HEK293 (cell line): ENCODE measurements at regions not wholly inside any gene's neighbourhood (a gene's known extent, or its start where the extent isn't known, plus 50 kb on each side); places are given as distances from the start of the nearest gene placed in this dataset.

Source experiments
- CTCF ChIA-PET: fragments of 350-600 bp; formaldehyde crosslinking; extraction: SDS; loops from one replicate; lab custom pipeline; 2021; ENCODE audit warnings: antibody characterized with exemption; lab: Yijun Ruan, JAX
- POLR2A ChIA-PET: fragments of 300-600 bp; formaldehyde crosslinking; extraction: SDS; loops from one replicate; lab custom pipeline; 2020; ENCODE audit warnings: antibody characterized with exemption, inconsistent platforms; lab: Yijun Ruan, JAX
- H3K27ac ChIP-seq: fragments of 200-500 bp; sonication (Bioruptor generic); 2 replicates; pipeline ENCODE4 v1.5.1; 2014; ENCODE audit warnings: low read depth, low read length, control low read depth, inconsistent platforms; ENCODE audit errors: extremely low read depth
- H3K36me3 ChIP-seq, 2 experiments: fragments of 200-500 bp in 1 of 2; sonication (Bioruptor generic) in 1 of 2; 1 replicate in 1 of 2; 2 replicates in 1 of 2; pipeline ENCODE4 v1.5.1; 2014 to 2017; ENCODE audit warnings: inconsistent platforms in 2 of 2, low read length in 2 of 2; ENCODE audit not compliant: control insufficient read depth in 2 of 2, insufficient read depth in 1 of 2
- H3K4me1 ChIP-seq: fragments of 200-500 bp; sonication (Bioruptor generic); 2 replicates; pipeline ENCODE4 v1.5.1; 2014; ENCODE audit warnings: mild to moderate bottlenecking, low read length, inconsistent platforms; ENCODE audit not compliant: control insufficient read depth, insufficient read depth
- H3K4me3 ChIP-seq: 2 replicates; pipeline ENCODE4 v1.5.1; 2011; ENCODE audit warnings: low read depth, mild to moderate bottlenecking, control low read depth, low read length, moderate library complexity
- H3K9me3 ChIP-seq: fragments of 200-500 bp; sonication (Bioruptor generic); 2 replicates; pipeline ENCODE4 v1.5.1; 2014; ENCODE audit warnings: low read depth, low read length, inconsistent platforms; ENCODE audit not compliant: control insufficient read depth, insufficient read depth
- MZF1 ChIP-seq: fragments of 450-650 bp; formaldehyde crosslinking; IDR thresholded peaks from 2 replicates; pipeline ENCODE4 v1.5.1; 2017; ENCODE audit warnings: missing biosample characterization, missing genetic modification characterization, borderline replicate concordance
- RBAK ChIP-seq: fragments of 450-650 bp; formaldehyde crosslinking; IDR thresholded peaks from 2 replicates; pipeline ENCODE4 v1.5.1; 2016; ENCODE audit warnings: missing biosample characterization, missing genetic modification characterization
- SCRT2 ChIP-seq: fragments of 450-650 bp; formaldehyde crosslinking; IDR thresholded peaks from 2 replicates; pipeline ENCODE4 v1.5.1; 2016; ENCODE audit warnings: missing biosample characterization, missing genetic modification characterization
- SETDB1 ChIP-seq: IDR thresholded peaks from one replicate; pipeline ENCODE4 v1.6.1; 2017; ENCODE audit warnings: mild to moderate bottlenecking, low read length, moderate library complexity, mixed read lengths; ENCODE audit not compliant: insufficient read length
- ZBTB7A ChIP-seq: fragments of 450-650 bp; formaldehyde crosslinking; IDR thresholded peaks from 2 replicates; pipeline ENCODE4 v1.5.1; 2016; ENCODE audit warnings: low read depth, missing biosample characterization, missing genetic modification characterization
- ZFHX2 ChIP-seq: fragments of 450-650 bp; formaldehyde crosslinking; conservative IDR thresholded peaks from 2 replicates; pipeline ENCODE4 v1.5.1; 2016; ENCODE audit warnings: missing biosample characterization, missing genetic modification characterization
- ZFP41 ChIP-seq: fragments of 450-650 bp; formaldehyde crosslinking; IDR thresholded peaks from 2 replicates; pipeline ENCODE4 v1.5.1; 2016; ENCODE audit warnings: missing biosample characterization, missing genetic modification characterization, borderline replicate concordance
- ZNF114 ChIP-seq: fragments of 450-650 bp; formaldehyde crosslinking; IDR thresholded peaks from 2 replicates; pipeline ENCODE4 v1.5.0; 2017; ENCODE audit warnings: missing biosample characterization, missing genetic modification characterization
- ZNF146 ChIP-seq: fragments of 450-650 bp; formaldehyde crosslinking; IDR thresholded peaks from 2 replicates; pipeline ENCODE4 v1.5.1; 2016; ENCODE audit warnings: missing biosample characterization, missing genetic modification characterization
- ZNF302 ChIP-seq: fragments of 450-650 bp; formaldehyde crosslinking; IDR thresholded peaks from 2 replicates; pipeline ENCODE4 v1.5.1; 2016; ENCODE audit warnings: missing biosample characterization, missing genetic modification characterization, low read depth
- ZNF354C ChIP-seq: fragments of 450-650 bp; formaldehyde crosslinking; IDR thresholded peaks from 2 replicates; pipeline ENCODE4 v1.5.1; 2016; ENCODE audit warnings: missing biosample characterization, missing genetic modification characterization, low read depth, borderline replicate concordance
- ZNF37A ChIP-seq: fragments of 450-650 bp; IDR thresholded peaks from 2 replicates; pipeline ENCODE4 v1.5.1; 2018; ENCODE audit warnings: missing biosample characterization, missing genetic modification characterization
- ZNF404 ChIP-seq: fragments of 450-650 bp; formaldehyde crosslinking; IDR thresholded peaks from 2 replicates; pipeline ENCODE4 v1.5.1; 2017; ENCODE audit warnings: missing biosample characterization, missing genetic modification characterization
- ZNF558 ChIP-seq: fragments of 450-650 bp; formaldehyde crosslinking; IDR thresholded peaks from 2 replicates; pipeline ENCODE4 v1.5.1; 2016; ENCODE audit warnings: missing biosample characterization, missing genetic modification characterization
- ZNF610 ChIP-seq: fragments of 450-650 bp; formaldehyde crosslinking; IDR thresholded peaks from 2 replicates; pipeline ENCODE4 v1.5.1; 2016; ENCODE audit warnings: missing biosample characterization, missing genetic modification characterization, borderline replicate concordance
- ZNF677 ChIP-seq: fragments of 450-650 bp; IDR thresholded peaks from 2 replicates; pipeline ENCODE4 v1.5.0; 2018; ENCODE audit warnings: missing biosample characterization, mild to moderate bottlenecking, missing genetic modification characterization, moderate library complexity
- ZNF747 ChIP-seq: fragments of 450-650 bp; formaldehyde crosslinking; IDR thresholded peaks from 2 replicates; pipeline ENCODE4 v1.5.1; 2016; ENCODE audit warnings: missing biosample characterization, missing genetic modification characterization
- TF ChIP-seq, protein P1 (sequence below): fragments of 450-650 bp; formaldehyde crosslinking; IDR thresholded peaks from 2 replicates; pipeline ENCODE4 v1.5.1; 2016; ENCODE audit warnings: missing biosample characterization, missing genetic modification characterization
- TF ChIP-seq, protein P2 (sequence below): fragments of 450-650 bp; formaldehyde crosslinking; IDR thresholded peaks from 2 replicates; pipeline ENCODE4 v1.5.1; 2016; ENCODE audit warnings: missing biosample characterization, missing genetic modification characterization
- TF ChIP-seq, protein P3 (sequence below): fragments of 450-650 bp; formaldehyde crosslinking; IDR thresholded peaks from 2 replicates; pipeline ENCODE4 v1.5.1; 2016; ENCODE audit warnings: missing biosample characterization, missing genetic modification characterization
- TF ChIP-seq, protein P4 (sequence below): fragments of 450-650 bp; formaldehyde crosslinking; IDR thresholded peaks from 2 replicates; pipeline ENCODE4 v1.5.1; 2016; ENCODE audit warnings: missing biosample characterization, missing genetic modification characterization

DNA sequence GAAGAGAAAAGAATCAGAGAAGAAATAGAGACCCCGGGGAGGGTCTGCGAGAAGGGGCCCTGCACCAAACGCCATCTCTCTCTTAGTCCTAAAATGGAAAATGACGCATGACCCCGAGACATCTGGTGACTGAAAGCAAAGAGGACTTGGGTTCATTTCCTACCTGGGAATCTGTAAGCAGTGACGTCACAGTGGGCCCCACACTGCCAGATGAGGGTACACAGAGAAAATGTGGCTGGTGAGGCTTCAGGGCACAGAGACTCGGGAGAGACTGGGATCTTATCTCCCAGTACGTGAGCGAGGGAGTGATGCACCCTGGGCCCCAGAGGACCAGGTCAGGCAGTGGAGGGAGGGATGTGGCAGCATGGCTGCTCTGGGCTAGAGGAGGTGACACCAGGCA lies 288.1 kb upstream of the SFSWAP start:
- Histone ChIP-seq H3K9me3 (no peaks in the 10 kb centered on the region), H3K4me1 (no peaks in the 10 kb centered on the region), H3K36me3 (no peaks in the 10 kb centered on the region), H3K27ac (no peak overlapping the region), H3K4me3 (no peak overlapping the region)
- POLR2A ChIA-PET: no interaction called here
- TF ChIP-seq, protein P1, sequence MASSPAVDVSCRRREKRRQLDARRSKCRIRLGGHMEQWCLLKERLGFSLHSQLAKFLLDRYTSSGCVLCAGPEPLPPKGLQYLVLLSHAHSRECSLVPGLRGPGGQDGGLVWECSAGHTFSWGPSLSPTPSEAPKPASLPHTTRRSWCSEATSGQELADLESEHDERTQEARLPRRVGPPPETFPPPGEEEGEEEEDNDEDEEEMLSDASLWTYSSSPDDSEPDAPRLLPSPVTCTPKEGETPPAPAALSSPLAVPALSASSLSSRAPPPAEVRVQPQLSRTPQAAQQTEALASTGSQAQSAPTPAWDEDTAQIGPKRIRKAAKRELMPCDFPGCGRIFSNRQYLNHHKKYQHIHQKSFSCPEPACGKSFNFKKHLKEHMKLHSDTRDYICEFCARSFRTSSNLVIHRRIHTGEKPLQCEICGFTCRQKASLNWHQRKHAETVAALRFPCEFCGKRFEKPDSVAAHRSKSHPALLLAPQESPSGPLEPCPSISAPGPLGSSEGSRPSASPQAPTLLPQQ (tag by site-specific recombination): 0 out of 2 replicates have a peak, but pooled peaks have one; percentile 31
- TF ChIP-seq ZNF404 (tag by site-specific recombination) (no peak), ZNF558 (tag by site-specific recombination) (no peak)
- TF ChIP-seq, all 188 proteins: peak for 1
- CTCF ChIA-PET: interaction anchor here (0.7 kb wide), 2 partner anchors 624 to 1130 kb away, joined by 3 to 4 read pairs; no protein-coding TSS in a partner anchor

DNA sequence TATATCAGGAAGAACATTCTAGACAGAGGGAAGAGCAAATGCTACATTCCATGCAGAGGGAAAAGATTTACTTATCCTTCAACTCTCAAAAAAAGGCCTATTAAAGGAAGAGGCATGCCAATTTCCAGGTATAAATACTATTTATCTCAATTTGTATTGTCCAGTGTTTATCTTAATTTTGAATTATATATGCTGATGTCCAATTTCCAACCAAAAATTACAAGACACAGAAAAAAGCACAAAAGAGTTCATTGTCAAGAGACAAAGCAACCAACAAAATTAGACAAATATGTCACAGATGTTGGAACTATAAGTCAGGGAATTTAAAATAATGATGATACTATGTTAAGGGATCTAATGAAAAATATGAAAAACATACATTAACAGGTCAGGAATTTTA lies 286.6 kb upstream of the SFSWAP start:
- no peaks in the 10 kb centered on the region for H3K4me1 ChIP-seq
- ChIA-PET CTCF (no interaction called here), POLR2A (no interaction called here)
- H3K27ac ChIP-seq: no peak overlapping the region
- no peak overlapping the region for H3K4me3 ChIP-seq
- no peak for TF ChIP-seq ZNF747 (tag by site-specific recombination)
- TF ChIP-seq, protein P2, sequence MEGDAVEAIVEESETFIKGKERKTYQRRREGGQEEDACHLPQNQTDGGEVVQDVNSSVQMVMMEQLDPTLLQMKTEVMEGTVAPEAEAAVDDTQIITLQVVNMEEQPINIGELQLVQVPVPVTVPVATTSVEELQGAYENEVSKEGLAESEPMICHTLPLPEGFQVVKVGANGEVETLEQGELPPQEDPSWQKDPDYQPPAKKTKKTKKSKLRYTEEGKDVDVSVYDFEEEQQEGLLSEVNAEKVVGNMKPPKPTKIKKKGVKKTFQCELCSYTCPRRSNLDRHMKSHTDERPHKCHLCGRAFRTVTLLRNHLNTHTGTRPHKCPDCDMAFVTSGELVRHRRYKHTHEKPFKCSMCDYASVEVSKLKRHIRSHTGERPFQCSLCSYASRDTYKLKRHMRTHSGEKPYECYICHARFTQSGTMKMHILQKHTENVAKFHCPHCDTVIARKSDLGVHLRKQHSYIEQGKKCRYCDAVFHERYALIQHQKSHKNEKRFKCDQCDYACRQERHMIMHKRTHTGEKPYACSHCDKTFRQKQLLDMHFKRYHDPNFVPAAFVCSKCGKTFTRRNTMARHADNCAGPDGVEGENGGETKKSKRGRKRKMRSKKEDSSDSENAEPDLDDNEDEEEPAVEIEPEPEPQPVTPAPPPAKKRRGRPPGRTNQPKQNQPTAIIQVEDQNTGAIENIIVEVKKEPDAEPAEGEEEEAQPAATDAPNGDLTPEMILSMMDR (tag by site-specific recombination): no peak
- peak; percentile 43 for TF ChIP-seq SETDB1
- TF ChIP-seq, protein P3, sequence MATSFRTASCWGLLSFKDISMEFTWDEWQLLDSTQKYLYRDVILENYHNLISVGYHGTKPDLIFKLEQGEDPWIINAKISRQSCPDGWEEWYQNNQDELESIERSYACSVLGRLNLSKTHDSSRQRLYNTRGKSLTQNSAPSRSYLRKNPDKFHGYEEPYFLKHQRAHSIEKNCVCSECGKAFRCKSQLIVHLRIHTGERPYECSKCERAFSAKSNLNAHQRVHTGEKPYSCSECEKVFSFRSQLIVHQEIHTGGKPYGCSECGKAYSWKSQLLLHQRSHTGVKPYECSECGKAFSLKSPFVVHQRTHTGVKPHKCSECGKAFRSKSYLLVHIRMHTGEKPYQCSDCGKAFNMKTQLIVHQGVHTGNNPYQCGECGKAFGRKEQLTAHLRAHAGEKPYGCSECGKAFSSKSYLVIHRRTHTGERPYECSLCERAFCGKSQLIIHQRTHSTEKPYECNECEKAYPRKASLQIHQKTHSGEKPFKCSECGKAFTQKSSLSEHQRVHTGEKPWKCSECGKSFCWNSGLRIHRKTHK (tag by site-specific recombination): peak; percentile 90
- TF ChIP-seq, all 188 proteins: peak for 2
- H3K9me3 ChIP-seq: no peaks in the 10 kb centered on the region
- H3K36me3 ChIP-seq: no peaks in the 10 kb centered on the region

DNA sequence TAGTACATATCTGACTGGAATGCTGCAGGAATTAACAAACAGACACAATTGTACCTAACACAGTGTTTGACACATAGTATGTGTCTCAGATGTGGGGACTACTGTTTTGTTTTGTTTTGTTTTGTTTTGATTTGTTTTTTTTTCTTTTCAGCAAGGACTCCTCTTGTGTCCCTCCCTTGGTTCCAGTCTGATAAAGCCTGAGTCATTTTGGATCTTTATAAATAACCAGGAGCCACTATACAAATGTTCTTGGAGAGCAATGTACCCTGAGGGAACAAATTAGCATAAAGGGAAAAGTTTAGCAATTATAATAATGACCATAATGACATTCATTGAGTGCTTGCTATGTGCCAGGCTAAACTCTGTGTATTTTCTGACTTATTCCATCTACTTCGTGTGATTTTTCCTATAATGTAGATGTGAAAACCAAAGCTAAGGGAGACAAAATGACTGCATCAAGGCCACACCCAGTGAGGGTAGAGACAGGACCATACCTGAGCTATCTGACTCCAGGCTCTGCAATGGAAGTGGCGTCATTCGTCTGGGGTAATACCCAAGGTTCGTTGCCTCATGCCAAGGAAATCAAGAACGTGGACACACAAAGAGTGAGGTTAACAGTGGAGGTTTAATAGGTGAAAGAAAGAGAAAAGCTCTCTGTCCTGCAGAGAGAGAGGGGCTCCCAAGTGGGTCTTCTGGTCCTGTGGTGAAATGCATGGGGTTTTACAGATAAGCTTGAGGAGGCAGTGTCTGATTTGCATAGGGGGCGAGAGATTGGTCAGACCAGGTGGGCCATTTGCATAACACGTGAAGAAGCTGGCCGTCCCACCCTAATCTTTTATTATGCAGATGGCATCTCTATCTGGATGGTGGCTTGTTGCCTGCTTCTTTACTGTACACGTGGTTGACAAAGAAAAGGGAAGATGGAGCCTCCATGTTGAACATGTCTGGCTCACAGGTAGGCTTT lies 285.5 kb upstream of the SFSWAP start:
- ChIA-PET POLR2A (no interaction called here), CTCF (interaction anchor here (0.6 to 1.2 kb wide), 2 partner anchors 27 to 585 kb away, joined by 3 read pairs; no protein-coding TSS in a partner anchor)
- Histone ChIP-seq H3K4me3 (no peak overlapping the region), H3K9me3 (no peaks in the 10 kb centered on the region), H3K36me3 (no peaks in the 10 kb centered on the region), H3K27ac (no peak overlapping the region), H3K4me1 (no peaks in the 10 kb centered on the region)
- TF ChIP-seq ZNF302 (tag by site-specific recombination): no peak
- TF ChIP-seq, protein P4, sequence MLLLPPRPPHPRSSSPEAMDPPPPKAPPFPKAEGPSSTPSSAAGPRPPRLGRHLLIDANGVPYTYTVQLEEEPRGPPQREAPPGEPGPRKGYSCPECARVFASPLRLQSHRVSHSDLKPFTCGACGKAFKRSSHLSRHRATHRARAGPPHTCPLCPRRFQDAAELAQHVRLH (tag by site-specific recombination): no peak
- TF ChIP-seq SCRT2 (tag by site-specific recombination): no peak
- TF ChIP-seq ZBTB7A: no peak
- TF ChIP-seq ZNF354C (tag by site-specific recombination): no peak
- TF ChIP-seq ZNF114 (tag by site-specific recombination): no peak
- no peak for TF ChIP-seq ZNF37A (tag by site-specific recombination)
- TF ChIP-seq ZFHX2 (tag by site-specific recombination): no peak
- TF ChIP-seq RBAK (tag by site-specific recombination): no peak
- TF ChIP-seq ZNF146 (tag by site-specific recombination): no peak
- no peak for TF ChIP-seq ZNF610
- TF ChIP-seq ZNF677: no peak
- TF ChIP-seq ZFP41 (tag by site-specific recombination): no peak
- TF ChIP-seq MZF1 (tag by site-specific recombination): no peak
